DND-41 (cell line): ENCODE measurements at regions not wholly inside any gene's neighbourhood (a gene's known extent, or its start where the extent isn't known, plus 50 kb on each side); places are given as distances from the start of the nearest gene placed in this dataset.

Experiments used
- CTCF ChIP-seq: IDR thresholded peaks from 2 replicates; pipeline ENCODE4 v1.5.1; 2012; ENCODE audit warnings: borderline replicate concordance, low read length, moderate library complexity, mild to moderate bottlenecking; ENCODE audit not compliant: poor library complexity, severe bottlenecking; ENCODE audit errors: extremely low read depth
- EZH2 ChIP-seq: IDR thresholded peaks from 3 replicates; pipeline ENCODE4 v1.6.1; 2012; ENCODE audit warnings: borderline replicate concordance, low read depth, mild to moderate bottlenecking, moderate library complexity, low read length, inconsistent platforms; ENCODE audit not compliant: severe bottlenecking

- TF ChIP-seq CTCF (no peak), EZH2 (no peak)
Observed at GRCh38 chr13:28552288-28552687, 57.4 kb upstream of the FLT1 start.
